CD1c-positive myeloid dendritic cell (primary cell): ENCODE measurements at regions not wholly inside any gene's neighbourhood (a gene's known extent, or its start where the extent isn't known, plus 50 kb on each side); places are given as distances from the start of the nearest gene placed in this dataset.
"Not testable (repeated sequence)": the region's sequence is repeated elsewhere in the genome, so short reads cannot be mapped to it uniquely, and the experiment has no call there.

Experiments used
- DNase-seq: peaks from one replicate; pipeline ENCODE4 v3.0.0-alpha.2; 2016; ENCODE audit errors: extremely low spot score

DNA sequence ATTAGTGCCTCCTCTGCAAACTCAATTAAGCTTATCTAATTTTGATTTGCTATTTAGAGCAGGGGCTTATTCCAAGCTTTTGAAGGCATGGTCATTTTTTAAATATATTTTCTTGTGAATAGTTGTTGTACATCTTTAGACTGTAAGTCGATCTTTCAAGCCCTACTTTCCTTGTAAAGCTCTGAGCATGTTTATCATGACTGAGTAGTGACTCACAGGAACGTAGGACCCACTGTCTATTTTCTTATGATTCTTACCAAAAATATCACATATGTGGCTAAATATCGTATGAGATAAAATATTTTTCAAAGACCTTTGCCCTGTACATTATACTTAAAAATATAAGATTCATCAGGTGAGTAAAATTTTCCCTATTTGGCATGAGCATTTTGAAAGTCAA, 440.4 kb upstream of the GRIN3A start:
- no peak for DNase-seq

DNA sequence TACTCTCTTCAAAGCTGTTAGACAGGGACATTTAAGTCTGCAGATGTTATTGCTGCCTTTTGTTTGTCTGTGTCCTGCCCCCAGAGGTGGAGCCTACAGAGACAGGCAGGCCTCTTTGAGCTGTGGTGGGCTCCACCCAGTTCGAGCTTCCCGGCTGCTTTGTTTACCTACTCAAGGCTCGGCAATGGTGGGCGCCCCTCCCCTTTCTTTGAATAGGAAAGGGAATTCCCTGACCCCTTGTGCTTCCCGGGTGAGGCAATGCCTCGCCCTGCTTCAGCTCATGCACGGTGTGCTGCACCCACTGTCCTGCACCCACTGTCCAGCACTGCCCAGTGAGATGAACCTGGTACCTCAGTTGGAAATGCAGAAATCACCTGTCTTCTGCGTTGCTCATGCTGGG, 435.8 kb upstream of the GRIN3A start:
- DNase-seq = not testable (repeated sequence)

DNA sequence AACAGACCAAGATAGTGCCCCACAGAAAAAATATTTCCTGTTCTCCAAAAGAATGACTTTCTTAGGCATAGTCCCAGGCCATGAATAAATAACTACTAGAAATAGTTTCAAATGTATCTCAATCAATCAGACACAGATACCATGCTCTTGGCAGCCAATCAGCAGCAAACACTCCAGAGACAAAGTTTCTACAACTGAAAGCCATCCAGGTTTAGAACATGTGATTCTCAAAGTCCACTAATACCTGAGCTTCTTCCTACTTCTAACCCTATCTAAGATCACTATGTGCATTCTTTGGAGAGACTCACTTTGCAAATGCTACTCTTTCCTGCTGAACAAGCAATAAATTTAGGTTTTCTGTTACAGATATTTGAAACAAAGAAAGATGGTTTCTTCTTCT, 425.8 kb upstream of the GRIN3A start:
- no peak for DNase-seq

DNA sequence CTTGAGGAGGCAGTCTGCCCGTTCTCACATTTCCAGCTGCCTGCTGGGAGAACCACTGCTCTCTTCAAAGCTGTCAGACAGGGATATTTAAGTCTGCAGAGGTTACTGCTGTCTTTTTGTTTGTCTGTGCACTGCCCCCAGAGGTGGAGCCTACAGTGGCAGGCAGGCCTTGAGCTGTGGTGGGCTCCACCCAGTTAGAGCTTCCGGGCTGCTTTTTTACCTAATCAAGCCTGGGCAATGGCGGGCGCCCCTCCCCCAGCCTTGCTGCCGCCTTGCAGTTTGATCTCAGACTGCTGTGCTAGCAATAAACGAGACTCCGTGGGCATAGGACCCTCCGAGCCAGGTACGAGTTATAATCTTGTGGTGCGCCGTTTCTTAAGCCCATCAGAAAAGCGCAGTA, 414.6 kb upstream of the GRIN3A start:
- DNase-seq = not testable (repeated sequence)

DNA sequence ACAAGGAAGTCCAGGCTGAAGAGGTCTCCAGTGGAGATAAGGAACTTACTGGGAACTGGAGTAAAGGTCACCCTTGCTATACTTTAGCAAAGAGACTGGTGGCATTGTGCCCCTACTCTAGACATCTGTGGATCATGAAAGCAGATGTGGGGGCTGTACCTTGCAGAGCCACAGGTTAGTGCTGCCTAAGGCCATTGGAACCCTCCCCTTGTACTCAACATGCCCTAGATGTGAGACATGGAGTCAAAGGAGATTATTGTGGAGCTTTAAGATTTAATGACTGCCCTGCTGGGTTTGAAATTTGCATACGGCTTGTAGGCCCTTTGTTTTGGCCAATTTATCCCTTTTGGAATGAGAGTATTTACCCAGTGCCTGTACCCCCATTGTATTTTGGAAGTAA, 397.3 kb upstream of the GRIN3A start:
- no peak for DNase-seq

DNA sequence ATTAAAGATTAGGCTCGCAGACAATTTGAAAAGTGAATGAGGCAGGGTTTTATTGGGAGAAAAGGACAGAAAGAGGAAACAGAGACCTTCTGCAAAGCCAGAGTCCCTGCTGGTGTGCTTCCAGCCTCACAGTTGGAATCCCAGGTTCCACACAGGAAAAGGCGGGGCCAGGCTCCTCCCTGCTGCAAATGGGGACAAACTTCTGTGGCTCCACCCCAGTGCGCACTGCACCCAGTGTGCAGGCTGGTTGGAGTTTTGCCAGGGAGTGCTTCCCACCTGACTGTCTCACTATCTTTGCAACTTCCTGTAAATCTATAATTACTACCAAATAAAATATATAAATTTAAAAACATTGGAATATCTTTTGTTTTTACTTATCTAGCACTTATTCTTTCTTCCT, 386.0 kb upstream of the GRIN3A start:
- no peak for DNase-seq

DNA sequence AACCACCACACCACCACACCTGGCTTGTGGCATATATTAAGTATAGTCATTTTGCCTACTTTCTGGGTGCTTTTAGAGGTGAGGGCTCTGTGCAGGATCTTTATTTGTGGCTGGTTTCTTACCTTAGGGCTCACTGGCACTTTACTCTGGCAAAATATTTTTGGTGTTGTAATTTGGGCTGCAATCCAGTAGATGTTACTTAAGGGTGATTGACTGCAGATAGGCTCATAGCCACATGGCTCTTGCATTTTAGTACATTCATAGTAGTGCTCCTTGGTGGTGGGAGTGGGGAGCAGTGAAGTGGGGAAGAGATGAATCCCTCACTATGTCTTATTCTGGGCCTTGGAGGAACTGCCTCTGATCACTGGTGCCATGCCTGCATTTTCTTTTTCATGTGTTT, 376.1 kb upstream of the GRIN3A start:
- DNase-seq = no peak

DNA sequence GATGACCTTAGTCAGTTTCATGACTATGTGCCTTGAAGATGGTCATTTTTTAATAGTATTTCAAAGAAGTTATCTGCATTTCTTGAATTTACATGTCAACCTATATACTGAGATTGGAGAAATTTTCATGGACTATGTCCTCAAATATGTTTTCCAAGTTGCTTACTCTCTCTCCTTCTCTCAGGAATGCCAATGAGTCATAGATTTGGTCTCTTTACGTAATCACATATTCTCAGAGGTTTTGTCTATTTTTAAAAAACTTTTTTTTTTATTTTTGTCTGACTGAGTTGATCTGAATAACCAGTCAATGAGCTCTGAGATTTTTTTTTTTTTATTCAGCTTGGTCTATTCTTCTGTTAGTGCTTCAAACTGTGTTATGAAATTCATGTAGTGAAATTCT, 374.7 kb upstream of the GRIN3A start:
- DNase-seq = no peak

DNA sequence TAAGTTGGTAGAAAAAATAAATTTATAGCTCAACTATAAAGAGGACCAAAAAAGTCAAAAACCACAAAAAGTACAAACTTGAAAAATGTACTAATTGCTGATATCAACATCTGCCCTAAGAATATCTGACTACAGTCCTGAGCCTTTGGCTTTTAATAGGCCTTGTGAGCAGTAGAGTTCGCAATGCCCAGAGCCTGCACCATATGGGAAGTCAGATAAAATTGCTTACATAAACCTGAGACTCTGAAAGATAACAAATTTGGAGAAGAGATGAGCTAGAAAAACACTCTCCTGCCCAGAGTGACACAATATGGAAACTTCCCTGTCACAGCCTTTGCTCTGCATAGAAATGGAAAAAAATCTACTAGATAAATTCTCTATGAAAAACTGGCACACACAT, 368.0 kb upstream of the GRIN3A start:
- no peak for DNase-seq

DNA sequence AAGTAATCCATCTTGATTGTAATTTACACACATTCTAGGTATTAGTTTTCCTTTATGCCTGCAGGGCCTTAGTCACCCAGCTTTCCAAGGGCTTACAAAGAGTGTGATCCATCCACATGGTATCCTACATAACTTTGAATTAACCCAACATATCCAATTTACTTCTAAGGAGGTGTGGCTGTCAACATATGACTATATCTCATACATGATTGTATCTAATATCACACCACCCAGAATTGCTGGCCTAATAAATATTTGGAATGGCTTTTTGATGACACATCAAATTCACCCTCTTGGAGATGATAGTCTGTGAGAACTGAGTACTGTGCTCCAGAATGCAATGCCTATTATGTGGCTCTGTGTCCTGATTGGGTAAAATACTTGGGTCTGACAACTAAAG, 363.3 kb upstream of the GRIN3A start:
- no peak for DNase-seq

DNA sequence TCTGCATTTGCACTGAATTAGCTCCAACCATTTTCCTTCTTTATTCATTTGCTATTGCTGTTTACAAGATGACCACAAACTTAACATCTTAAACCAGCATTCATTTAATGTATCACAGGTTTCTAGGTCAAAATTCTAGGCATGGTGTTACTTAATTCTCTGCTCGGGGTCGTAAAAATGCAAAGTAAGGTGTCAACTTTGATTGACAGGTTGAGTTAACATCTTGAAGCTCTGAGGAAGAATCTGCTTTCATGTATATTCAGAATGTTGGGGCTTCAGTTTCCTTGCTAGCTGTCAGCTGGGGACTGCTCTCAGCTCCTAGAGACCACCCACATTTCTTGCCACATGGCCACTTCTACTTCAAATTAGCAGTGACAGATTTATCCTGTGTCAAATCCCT, 348.7 kb upstream of the GRIN3A start:
- DNase-seq = no peak

DNA sequence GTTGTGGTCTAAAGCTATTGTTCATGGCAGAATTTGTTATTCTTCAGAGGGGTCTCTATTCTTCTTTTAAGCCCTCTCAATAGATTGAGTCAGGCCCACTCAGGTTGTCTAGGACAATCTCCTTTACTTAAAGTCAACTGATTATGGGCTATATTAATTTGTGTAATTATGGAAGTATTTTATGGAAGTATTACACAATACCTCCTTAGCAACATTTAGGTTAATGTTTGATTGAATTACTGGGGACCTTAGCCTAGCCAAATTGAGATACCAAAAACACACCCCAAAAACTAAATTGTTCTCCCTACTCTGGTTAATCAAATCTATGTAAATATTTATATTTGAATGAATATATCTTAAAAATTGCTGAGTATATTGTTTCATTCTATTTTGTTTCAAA, 347.1 kb upstream of the GRIN3A start:
- DNase-seq = no peak

DNA sequence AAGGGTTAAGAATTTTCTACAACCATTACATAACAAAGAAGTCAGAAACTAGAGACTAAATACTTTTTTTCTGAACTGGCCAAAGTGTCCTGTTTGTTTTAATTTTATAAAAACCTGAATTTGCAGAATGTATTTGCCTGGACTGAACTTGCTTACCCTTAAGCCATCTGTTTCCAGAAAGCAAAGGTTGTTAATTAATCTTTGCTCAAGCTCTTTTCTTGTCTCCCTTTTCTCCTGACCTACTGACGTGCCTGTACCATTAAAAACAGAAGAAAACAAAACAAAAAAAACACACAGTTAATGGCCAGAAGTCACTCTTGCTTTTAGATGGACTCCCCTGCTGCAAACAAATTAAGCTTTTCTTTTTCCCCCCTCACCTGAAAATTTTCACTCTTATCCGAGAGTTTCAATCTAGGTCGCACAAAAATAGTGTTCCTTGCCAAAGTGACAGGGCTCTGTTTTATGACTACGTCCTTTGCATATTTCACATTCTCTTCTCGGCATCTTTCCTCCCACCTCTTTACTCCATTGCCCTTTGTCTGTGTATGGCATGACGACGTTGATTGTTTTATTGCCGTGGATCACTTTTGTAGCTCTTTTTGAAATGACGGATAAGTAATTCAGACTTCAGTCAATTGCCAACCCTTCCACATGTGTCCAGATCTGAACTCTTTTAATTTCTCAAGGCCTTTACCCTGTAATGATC, 333.8 kb upstream of the GRIN3A start:
- DNase-seq = no peak

DNA sequence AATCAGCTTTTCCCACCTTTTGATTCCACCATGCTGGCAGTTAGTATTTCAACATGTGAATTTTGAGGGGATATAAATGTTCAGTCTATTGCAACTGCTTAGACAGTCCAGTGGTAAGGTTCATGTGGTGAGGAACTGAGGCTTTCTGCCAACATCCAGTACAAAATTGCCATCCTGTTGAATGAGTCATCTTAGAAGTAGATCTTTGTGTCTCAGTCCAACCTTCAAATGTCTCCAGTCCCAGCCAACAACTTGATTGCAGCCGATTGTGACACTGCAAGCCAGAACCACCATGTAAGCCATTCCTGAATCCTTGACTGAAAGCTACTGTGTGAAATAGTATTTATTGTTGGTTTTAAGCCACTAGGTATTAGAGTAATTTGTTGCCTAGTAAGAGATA, 331.5 kb upstream of the GRIN3A start:
- no peak for DNase-seq

DNA sequence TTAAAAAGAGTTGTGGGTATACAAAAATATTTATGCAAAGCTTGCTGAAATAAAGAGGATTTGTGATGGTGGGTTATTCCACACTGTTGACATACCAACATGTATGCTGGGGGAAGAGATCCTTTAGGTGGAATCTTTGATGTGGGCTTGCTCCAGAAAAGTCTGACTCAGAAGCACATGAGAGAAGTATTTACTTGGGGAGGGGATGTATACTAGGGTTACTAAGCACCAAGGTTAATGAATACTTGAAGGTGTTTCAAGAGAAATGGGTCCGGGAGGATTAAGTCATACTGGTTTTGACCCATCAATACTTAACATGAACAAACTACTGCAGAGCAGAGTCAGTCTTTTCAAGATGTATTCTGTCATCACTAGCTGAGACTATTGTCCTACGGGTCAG, 316.4 kb upstream of the GRIN3A start:
- no peak for DNase-seq

DNA sequence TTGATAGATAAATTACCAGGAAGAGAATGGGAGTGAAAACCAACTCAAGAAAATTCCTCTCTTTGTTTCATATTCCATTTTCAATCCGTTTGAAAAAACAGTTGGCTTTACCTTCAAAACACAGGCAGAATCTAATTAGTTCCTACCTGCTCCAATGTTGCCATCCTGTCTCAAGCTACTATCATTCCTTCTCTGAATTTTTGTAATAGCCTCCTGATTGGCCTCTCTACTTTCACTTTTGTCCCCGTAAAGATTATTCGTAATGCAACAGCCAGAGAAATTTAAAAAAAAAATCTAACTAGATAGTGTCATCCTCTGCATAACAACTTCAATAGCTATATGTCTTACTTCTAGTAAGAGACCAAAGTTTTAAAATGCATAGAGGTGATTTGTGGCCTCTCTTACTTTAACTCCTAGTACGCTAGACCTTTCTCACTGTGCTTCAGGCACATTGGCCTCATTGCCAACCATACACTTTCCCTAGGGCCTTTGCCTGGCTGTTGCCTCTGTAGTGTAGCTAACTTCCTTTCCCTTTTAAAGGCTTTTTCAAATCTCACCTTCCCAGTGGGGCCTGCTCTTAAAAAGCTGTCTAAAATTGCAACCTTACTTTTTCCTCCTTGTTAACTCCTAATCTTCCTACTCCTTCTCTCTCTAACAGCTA, 311.3 kb upstream of the GRIN3A start:
- DNase-seq = no peak

DNA sequence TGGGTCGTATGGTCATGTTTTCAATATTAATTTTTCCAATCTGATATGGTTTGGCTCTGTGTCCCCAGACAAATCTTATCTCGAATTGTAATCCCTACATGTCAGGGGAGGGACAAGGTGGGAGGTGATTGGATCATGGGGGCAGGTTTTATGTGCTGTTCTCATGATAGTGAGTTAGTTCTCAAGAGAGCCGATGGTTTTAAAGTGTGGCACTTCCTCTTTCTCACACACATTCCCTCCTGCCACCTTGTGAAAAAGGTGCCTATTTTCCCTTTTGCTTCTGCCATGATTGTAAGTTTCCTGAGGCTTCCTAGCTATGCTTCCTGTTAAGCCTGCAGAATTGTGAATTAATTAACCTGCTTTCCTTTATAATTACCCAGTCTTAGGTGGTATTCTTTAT, 309.1 kb upstream of the GRIN3A start:
- DNase-seq = no peak

DNA sequence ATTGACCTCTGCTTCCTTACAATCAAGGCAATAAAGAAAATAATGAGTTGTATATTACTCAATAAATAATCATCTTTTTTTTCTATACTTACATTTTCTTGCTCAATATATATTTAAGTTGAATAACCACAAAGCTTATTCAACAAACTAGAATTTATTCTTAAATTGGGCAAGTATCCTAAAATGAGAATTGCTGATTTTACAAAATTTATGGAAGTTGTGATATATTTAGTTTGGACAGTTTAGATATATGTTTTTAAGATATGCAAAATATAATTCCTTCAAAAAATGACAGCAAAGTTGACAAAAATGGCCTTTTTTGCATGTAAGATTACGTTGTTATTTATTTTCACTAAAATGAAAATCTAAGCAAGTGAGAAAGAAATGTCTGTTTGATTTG, 305.7 kb upstream of the GRIN3A start:
- no peak for DNase-seq

DNA sequence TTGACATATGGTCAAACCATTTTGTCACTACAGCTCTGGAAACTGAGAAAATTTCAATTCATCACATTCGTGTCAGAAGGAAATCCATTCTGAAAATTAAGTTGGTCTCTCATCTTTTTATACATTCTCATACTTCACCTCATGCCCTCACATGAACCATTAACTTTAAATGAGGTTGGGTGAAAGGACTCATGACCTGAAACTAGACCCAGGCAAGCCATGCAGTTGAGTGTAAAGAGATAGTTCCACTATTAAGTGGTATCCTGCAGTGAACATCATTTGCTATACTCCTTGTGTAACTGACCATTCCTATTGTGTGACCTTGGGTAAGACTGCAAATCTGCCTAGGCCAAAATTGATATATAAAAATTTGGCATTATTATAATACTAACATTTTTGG, 299.6 kb upstream of the GRIN3A start:
- no peak for DNase-seq

DNA sequence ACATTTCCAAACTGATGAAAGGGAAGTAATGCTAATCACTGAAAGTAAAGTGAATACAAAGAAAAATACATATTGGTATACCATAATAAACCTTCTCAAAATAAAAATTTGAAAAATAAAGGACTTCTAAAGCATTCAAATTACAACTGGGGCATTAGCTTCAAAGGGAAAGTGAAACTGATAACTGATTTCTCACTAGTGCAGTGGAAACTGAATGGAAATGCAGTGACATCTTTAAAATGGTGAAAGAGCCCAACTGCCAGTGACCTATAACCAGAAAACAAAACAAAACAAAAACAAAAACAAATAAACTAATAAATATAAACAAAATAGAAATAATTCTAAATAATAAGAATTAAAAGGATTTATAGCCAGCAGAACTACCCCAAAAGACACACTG, 297.5 kb upstream of the GRIN3A start:
- DNase-seq = no peak

DNA sequence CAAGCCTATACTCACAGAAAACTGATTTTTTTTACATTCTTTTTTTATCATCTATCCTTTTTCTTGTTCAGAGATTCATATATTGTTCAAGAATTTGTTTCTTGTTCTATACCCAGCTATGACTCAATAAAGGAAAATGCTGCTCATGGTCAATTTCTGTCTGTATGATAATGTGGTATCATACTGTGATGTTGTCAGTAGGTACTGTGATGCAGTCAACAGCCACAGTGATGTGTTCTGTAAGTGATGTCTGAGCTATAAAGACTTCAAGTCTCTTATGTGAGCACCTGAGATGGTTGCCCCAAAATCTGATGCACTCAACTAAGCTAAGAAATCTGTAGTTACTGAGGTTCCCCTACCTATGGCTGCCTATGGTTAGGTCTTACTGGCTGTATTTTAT, 294.2 kb upstream of the GRIN3A start:
- DNase-seq = no peak

DNA sequence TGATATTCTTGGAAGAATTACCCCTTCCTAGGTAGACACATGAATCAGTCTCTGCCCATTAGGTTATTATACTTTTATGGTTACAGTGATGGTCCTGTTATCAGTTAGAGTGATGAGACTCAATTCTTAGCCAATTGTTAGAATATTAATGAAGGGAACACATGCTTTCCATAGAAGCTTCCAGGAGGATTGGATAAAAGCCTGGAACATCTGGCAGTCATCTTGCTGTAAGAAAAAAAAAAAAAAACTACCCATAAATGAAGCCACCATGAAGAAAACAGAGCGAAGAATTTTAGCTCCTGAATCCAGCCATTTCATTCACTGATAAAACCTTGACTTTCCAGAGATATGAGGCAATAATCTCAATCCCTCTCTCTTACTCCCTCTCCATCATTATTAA, 262.5 kb upstream of the GRIN3A start:
- no peak for DNase-seq

DNA sequence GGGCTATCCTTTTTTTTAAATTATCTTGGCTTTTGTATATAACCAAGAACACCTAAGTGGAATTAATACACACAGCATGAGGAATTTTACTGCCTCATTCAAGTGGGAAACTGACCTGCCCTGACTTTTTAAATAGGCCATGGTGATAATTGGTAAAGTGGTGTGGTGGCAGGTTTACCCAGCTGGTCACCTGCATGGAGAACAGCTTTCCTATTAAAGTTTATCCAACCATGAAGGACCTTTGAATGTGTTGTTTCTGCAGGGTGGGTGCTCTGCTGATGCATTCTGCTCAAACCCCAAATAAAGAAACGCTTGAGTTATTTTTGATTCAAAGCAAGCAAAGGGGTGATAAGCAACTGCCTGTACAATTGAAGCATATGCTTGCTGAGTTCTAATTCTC, 261.0 kb upstream of the GRIN3A start:
- no peak for DNase-seq

DNA sequence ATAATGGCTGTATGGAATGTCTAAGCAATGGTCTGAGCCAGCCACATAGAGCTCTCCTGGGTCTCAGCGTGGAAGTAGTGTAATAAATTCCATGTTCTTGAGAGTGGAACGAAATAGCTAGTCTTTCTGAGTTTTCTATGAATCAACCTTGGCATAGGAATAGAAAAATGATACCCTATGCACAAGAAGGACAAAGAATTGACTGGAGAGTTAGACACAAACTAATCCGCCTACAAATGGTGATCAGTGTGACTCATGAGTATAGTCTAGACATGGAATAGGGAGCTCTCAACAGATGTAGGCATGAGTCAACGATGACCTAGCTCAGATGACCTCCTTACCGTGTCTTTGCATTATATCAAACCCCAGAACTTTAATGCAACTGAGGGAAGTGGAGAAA, 256.8 kb upstream of the GRIN3A start:
- no peak for DNase-seq
